ENCODE measurements at regions not wholly inside any gene's neighbourhood (a gene's known extent, or its start where the extent isn't known, plus 50 kb on each side); places are given as distances from the start of the nearest gene placed in this dataset.

GRCh38 chr22:34797826-34798225 lies 268.1 kb upstream of the ISX start:
- 79 to 81% methylated on average over 4 to 5 of the region's 5 CpGs for WGBS, 2 experiments (ENCODE audit: insufficient coverage in 1 of 2, insufficient read length in 1 of 2)

GRCh38 chr22:34798605-34799004 lies 267.4 kb upstream of the ISX start:
- peaks cover 36% of the 10 kb centered on the region for H3K36me3 Mint-ChIP-seq (ENCODE audit: low read depth)

More at GRCh38 chr22:34797826-34798225, 268.1 kb upstream of the ISX start:
- TF ChIP-seq CTCF (conservative IDR thresholded peaks at IDR 0.05), result no peak
- no peak overlapping the region for H3K4me3 ChIP-seq (ENCODE audit: low read length)
- Mint-ChIP-seq H3K9me3 (peaks cover 7% of the 10 kb centered on the region), H3K27ac (no peak overlapping the region), H3K27me3 (ENCODE audit: insufficient read depth) (no peaks in the 10 kb centered on the region), H3K4me1 (no peaks in the 10 kb centered on the region), H3K4me3 (no peak overlapping the region), H3K36me3 (ENCODE audit: low read depth) (peaks cover 33% of the 10 kb centered on the region)
- no peak overlapping the region for H3K9ac ChIP-seq (ENCODE audit: extremely low read depth, low read length, poor library complexity, severe bottlenecking)
- H3K27ac ChIP-seq (ENCODE audit: low read depth, low read length), result no peak overlapping the region
- peaks cover 4% of the 10 kb centered on the region for H3K9me3 ChIP-seq (ENCODE audit: control insufficient read depth, low read length)
- DNase-seq, result no peak
- H3K36me3 ChIP-seq (ENCODE audit: control insufficient read depth, insufficient read depth, low read length), result peaks cover 13% of the 10 kb centered on the region
- no peaks in the 10 kb centered on the region for H3K27me3 ChIP-seq (ENCODE audit: control insufficient read depth, insufficient read depth, low read length, poor library complexity, severe bottlenecking)
- no peaks in the 10 kb centered on the region for H3K4me1 ChIP-seq (ENCODE audit: control insufficient read depth, insufficient read depth, low read length)

GRCh38 chr22:34800260-34800980 lies 265.5 kb upstream of the ISX start:
- Histone ChIP-seq H3K9ac (ENCODE audit: extremely low read depth, low read length, poor library complexity, severe bottlenecking) (no peak overlapping the region), H3K4me3 (ENCODE audit: low read length) (no peak overlapping the region), H3K9me3 (ENCODE audit: control insufficient read depth, low read length) (no peaks in the 10 kb centered on the region), H3K4me1 (ENCODE audit: control insufficient read depth, insufficient read depth, low read length) (no peaks in the 10 kb centered on the region), H3K36me3 (ENCODE audit: control insufficient read depth, insufficient read depth, low read length) (peaks cover 13% of the 10 kb centered on the region), H3K27ac (ENCODE audit: low read depth, low read length) (no peak overlapping the region), H3K27me3 (ENCODE audit: control insufficient read depth, insufficient read depth, low read length, poor library complexity, severe bottlenecking) (no peaks in the 10 kb centered on the region)
- Mint-ChIP-seq H3K27ac (no peak overlapping the region), H3K27me3 (ENCODE audit: insufficient read depth) (no peaks in the 10 kb centered on the region), H3K4me1 (peaks cover 8% of the 10 kb centered on the region), H3K4me3 (no peak overlapping the region), H3K9me3 (no peaks in the 10 kb centered on the region), H3K36me3 (ENCODE audit: low read depth) (peaks cover 33% of the 10 kb centered on the region)
- DNase-seq, result no peak
- TF ChIP-seq CTCF (conservative IDR thresholded peaks at IDR 0.05), result no peak
- WGBS, 2 experiments (ENCODE audit: insufficient coverage in 1 of 2, insufficient read length in 1 of 2), result 93 to 94% methylated on average over 9 to 10 of the region's 10 CpGs

More at GRCh38 chr22:34798605-34799004, 267.4 kb upstream of the ISX start:
- DNase-seq, result no peak
- Mint-ChIP-seq H3K9me3 (peaks cover 2% of the 10 kb centered on the region), H3K27ac (no peak overlapping the region), H3K27me3 (ENCODE audit: insufficient read depth) (no peaks in the 10 kb centered on the region), H3K4me1 (no peaks in the 10 kb centered on the region), H3K4me3 (no peak overlapping the region)
- WGBS, 2 experiments (ENCODE audit: insufficient coverage in 1 of 2, insufficient read length in 1 of 2), result 90 to 94% methylated on average over 2 to 3 of the region's 3 CpGs
- Histone ChIP-seq H3K4me1 (ENCODE audit: control insufficient read depth, insufficient read depth, low read length) (no peaks in the 10 kb centered on the region), H3K4me3 (ENCODE audit: low read length) (no peak overlapping the region), H3K9me3 (ENCODE audit: control insufficient read depth, low read length) (peaks cover 4% of the 10 kb centered on the region), H3K36me3 (ENCODE audit: control insufficient read depth, insufficient read depth, low read length) (peaks cover 13% of the 10 kb centered on the region), H3K27ac (ENCODE audit: low read depth, low read length) (no peak overlapping the region), H3K9ac (ENCODE audit: extremely low read depth, low read length, poor library complexity, severe bottlenecking) (no peak overlapping the region), H3K27me3 (ENCODE audit: control insufficient read depth, insufficient read depth, low read length, poor library complexity, severe bottlenecking) (no peaks in the 10 kb centered on the region)
- TF ChIP-seq CTCF (conservative IDR thresholded peaks at IDR 0.05), result no peak
